Hypothalamus (tissue), 51 donors: ENCODE measurements at regions not wholly inside any gene's neighbourhood (a gene's known extent, or its start where the extent isn't known, plus 50 kb on each side); places are given as distances from the start of the nearest gene placed in this dataset.
"Not testable (repeated sequence)": the region's sequence is repeated elsewhere in the genome, so short reads cannot be mapped to it uniquely, and the experiment has no call there.

Experiments
- DNase-seq, 51 donors: peaks; one replicate each; lab custom pipeline; 2025; lab: John Stamatoyannopoulos, UW

GRCh38 chr4:187687697-187688096 lies 307.9 kb upstream of the ZFP42 start:
- DNase-seq: no peak

- no peak for DNase-seq
Measured at GRCh38 chr4:187692626-187693025, 302.9 kb upstream of the ZFP42 start.

- DNase-seq: not testable (repeated sequence)
Measured at GRCh38 chr4:187695531-187695930, 300.0 kb upstream of the ZFP42 start.

GRCh38 chr4:187711586-187711985 lies 284.0 kb upstream of the ZFP42 start:
- no peak for DNase-seq

DNA sequence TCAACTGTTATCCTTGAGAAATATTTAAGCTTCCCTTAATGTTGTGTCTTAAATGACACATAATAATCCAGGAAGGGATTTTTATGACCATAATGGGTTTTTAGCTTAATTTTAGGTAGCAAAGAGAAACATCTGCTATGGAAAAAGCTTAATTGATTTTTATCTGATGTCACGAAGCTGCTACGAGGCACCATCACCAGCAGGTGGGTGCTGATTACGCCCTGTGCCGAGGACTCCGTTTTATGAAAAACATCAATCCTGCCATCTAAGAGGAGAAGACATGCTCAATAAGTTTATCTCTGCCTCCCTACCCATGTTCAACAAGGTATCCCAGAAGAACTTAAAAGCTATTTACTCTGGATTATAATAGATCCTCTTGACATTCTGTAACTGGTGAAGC lies 280.6 kb upstream of the ZFP42 start:
- DNase-seq: no peak

DNA sequence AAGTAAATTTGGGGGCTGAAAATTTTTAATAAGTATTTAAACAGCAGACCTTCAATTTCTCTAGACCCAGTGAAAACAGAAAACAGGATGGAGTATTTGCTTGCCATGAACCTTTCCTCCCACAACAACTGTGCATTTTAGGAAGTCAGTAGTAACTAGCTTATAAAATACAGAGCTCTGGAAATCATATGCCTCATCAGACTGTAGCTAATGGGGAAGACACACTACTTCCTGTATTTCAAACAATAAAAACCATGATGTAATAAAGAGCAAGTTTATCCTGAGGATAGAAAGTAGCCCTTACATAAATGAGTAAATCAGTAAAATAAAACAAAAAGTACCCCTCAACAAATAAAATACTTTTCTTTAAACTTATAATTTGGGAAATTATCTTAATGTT lies 280.1 kb upstream of the ZFP42 start:
- DNase-seq: no peak

DNA sequence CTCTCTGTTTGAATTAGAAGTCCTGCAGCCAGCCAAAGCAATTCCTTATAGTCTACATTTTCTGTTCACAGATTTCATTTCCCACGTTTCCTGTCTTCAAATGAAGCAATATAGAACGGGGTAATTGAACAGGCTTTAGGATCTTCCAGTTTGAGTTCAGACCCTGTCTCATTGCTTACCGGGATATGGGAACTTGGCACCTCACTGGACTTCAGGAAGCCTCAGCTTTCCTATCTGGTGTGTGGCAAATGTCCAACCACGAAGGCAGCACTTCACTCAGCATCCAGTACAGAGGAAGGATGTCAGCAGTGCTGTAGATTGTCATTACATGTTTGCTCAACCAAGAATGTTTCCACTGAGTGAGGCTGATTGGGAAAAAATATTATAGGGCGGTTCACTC lies 271.1 kb upstream of the ZFP42 start:
- DNase-seq: no peak

DNA sequence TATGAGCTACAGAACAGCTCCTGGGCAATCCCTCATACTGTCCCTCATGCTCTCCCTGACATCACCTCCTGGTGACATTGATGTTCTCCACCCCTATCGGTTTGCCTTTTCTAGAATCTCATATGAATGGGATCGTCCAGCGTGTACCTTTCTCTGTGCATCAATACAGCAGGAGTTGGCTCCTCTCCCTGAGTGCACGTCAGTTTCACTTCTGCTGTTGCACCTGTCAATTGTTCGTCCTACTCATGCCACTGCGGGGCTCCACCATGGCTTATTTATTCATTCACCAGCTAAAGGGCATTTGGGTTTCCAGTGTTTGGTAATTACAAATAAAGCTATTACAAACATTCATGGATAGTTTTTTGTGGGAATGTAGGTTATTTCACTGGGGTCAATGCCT lies 269.1 kb upstream of the ZFP42 start:
- DNase-seq: no peak

GRCh38 chr4:187732524-187732923 lies 263.0 kb upstream of the ZFP42 start:
- DNase-seq: no peak

DNA sequence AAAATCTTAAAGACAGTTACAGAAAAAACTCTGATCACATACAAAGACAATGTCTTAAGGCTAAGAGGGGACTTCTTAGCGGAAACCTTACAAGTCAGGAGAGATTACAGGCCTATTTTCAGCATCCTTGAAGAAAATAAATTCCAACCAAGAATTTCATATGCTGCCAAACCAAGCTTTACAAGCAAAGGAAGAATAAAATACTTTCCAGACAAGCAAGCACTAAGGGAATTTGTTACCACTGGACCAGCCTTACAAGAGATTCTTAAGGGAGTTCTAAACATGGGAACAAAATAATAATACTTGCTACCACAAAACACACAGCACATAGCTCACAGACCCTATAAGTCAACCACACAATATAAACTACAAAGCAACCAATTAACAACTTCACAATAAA lies 255.8 kb upstream of the ZFP42 start:
- DNase-seq: no peak

DNA sequence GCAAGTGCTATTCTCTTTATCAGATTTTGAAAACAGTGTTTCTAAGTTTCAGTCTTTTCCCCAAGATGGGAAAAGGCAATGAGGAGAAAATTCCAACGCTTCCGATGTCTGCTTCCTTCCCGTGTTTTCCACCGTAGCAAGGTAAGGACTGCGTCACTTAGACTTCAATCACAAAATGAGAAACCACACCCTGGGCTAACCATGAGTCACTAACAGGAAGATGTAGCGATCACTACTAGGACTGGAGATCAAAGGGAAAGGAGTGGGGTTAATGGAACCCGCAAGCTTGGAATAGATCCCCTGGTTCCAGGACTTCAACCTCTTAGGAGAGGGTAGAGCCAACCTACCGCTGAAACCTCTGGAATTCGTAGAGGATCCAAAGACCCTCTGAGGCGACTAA lies 250.7 kb upstream of the ZFP42 start:
- no peak for DNase-seq

DNA sequence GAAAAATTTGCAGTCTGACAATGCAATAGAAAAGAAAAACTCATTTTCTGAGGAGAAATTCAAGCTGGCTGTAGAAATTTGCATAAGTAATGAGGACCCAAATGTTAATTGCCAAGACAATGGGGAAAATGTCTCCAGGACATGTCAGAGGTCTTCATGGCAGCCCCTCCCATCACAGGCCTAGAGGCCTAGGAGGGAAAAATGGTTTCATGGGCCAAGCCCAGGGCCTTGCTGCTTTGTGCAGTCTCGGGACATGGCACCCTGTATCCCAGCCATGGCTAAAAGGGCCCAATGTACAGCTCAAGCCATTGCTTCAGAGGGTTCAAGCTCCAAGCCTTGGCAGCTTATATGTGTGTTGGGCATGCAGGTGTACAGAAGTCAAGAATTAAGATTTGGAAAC lies 244.9 kb upstream of the ZFP42 start:
- not testable (repeated sequence) for DNase-seq

DNA sequence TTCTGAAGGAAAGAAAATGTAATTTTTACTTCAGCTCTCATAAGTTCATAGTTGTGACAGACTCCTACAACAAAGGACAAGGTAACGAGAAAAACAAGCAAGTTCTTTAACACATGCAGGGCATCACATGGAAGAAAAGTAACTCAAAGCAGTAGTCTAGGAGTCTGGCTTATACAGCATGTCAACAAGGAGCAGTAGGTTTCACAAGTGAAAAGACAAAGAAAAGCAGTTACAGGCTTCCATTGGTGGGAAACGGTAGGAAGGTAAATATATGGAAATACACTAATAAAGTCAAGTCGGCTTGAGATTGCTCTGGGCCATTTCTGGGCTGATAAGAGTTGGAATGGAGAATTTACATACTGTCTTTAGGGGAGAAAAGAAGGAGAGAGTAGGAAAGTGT lies 228.4 kb upstream of the ZFP42 start:
- DNase-seq: no peak

DNA sequence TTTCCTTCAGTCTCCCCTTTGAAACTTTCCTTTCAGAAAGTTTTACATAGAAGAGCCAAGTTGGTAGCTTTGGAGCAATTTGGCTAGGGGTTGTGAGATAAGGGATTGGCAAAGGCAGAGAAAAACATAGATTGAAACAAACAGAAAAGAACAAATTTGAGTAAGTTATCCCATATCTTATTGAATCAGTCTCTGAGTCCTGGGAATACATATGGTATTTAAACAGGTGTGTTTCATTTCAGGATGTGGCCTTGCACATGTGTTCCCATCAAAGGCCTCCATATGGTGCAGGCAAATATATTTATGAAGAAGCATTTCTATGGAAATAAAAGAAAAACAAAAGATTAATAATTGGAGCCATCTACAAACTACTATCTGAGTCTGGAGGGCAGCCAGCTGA lies 227.9 kb upstream of the ZFP42 start:
- no peak for DNase-seq

DNA sequence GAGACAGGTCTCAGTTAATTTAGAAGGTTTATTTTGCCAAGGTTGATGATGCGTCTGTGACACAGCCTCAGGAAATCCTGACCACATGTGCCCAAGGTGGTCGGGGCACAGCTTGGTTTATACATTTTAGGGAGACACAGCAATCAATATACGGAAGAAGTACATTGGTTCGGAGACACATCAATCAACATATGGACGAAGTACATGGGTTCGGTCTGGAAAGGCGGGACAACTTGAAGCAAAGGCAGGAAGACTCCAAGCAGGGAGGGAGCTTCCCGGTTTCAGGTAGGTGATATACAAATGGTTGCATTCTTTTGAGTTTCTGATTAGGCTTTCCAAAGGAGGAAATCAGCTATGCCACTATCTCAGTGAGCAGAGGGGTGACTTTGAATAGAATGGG lies 225.2 kb upstream of the ZFP42 start:
- DNase-seq: no peak

DNA sequence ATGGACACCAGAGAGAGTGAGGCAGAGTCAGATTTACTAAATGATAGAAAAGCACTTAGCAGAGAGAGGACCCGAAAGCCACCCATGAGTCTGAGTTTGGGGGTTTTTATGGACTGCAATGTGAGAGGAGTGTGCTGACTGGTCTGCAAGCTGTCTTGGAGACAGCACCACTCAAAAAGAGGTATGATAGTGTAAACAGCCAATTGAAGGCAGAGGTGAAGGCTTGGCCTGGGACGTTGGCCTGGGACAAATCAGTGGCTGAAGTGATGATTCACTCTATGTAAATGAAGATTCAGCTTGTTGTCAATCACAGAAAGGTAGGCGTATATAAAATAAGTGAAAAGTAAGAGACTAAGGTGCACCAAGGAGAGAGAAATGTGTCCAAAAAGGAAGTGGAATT lies 217.6 kb upstream of the ZFP42 start:
- DNase-seq: no peak

DNA sequence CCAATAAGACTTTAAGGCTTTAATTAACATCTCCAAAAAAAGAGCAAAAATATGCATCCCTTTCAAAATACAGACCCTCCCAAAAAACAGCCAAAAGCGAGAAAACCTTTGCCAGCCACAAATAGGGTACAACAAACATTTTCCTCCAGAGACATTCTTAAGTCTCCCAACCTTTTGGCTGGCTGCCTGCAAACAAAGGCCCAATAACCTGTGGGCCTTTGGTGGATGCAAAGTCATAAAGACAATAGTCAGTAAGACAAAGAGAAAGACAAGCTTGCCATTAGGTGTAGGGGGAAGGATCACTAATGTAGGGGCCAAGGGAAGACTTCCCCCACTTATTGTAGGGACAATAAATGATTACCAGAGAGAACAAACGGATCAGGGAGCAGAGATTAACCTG lies 215.5 kb upstream of the ZFP42 start:
- DNase-seq: no peak

- no peak for DNase-seq
Measured at GRCh38 chr4:187782286-187782824, 213.2 kb upstream of the ZFP42 start.

GRCh38 chr4:187786190-187786589 lies 209.4 kb upstream of the ZFP42 start:
- DNase-seq: no peak

- DNase-seq: no peak
Measured at GRCh38 chr4:187789078-187789477, 206.5 kb upstream of the ZFP42 start.

DNA sequence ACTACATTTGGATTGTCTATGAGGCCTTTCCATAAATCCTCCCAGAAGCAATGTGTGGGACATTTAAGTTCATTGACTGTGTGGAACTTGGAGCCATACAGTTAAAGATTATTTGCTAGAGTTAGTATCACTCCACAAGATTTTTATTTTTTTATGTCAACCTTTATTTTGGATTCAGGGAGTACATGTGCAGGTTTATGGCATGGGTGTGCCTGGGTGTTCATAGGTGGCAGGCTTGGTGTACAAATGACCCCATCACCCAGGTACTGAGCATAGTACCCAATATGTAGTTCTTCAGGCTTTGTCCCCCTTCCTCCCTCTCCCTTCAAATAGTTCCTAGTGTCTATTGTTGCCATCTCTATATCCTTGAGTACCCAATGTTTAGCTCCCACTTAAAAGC lies 199.8 kb upstream of the ZFP42 start:
- DNase-seq: no peak

DNA sequence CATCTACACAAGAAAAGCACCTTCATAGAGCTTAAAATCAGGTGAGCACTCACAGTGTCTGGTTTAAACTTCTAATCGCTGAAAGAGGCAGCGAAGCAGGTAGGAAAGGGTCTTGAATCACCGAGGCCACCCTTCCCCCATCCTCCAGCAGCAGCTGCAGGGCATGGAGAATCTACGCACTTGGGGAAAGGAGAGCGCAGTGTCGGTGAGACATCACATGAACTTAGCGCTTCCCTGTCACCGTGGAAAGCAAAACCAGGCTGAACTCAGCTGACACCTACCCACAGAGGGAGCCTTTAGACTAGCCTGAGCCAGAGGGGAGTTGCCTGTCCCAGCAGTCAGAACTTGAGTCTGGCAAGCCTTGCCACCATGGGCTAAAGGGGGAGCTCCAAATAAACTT lies 197.2 kb upstream of the ZFP42 start:
- DNase-seq: no peak

GRCh38 chr4:187799735-187800134 lies 195.8 kb upstream of the ZFP42 start:
- no peak for DNase-seq

DNA sequence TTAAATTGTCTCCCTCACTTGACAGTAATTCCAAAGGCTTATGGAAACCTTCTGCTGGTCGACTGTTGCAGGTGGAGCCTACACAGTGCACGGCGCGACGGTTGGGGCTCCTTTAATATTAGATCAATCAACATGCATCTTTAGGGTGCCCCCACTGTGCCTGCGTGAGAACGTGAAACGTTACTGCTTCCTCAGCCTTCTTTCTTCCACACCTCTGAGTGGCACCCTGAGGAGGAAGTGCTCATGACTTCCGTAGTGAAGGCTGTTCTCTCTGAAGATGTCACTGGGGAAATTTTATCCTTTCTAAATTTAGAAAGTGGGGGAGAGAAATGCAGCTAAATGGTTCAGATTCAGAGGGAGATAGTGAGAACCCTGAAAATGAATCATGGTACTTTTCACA lies 184.0 kb upstream of the ZFP42 start:
- peak in 1 of 51 donors; percentile 0 for DNase-seq
